HEK293T (cell line): ENCODE measurements at regions not wholly inside any gene's neighbourhood (a gene's known extent, or its start where the extent isn't known, plus 50 kb on each side); places are given as distances from the start of the nearest gene placed in this dataset.
"Not testable (repeated sequence)": the region's sequence is repeated elsewhere in the genome, so short reads cannot be mapped to it uniquely, and the experiment has no call there.

Experiments used
- CTCF ChIA-PET: fragments of 350-600 bp; formaldehyde crosslinking; extraction: SDS; loops from one replicate; lab custom pipeline; 2021; ENCODE audit warnings: antibody characterized with exemption, inconsistent platforms; lab: Yijun Ruan, JAX
- POLR2A ChIA-PET: fragments of 350-600 bp; formaldehyde crosslinking; extraction: SDS; loops from one replicate; lab custom pipeline; 2020; ENCODE audit warnings: antibody characterized with exemption, inconsistent platforms; lab: Yijun Ruan, JAX
- DNase-seq: peaks from one replicate; pipeline ENCODE4 v3.0.0; 2012; ENCODE audit warnings: mixed read lengths; ENCODE audit errors: extremely low spot score
- ARNT ChIP-seq: fragments of 450-650 bp; IDR thresholded peaks from 2 replicates; pipeline ENCODE4 v1.6.1; 2017; ENCODE audit warnings: mild to moderate bottlenecking
- BHLHE40 ChIP-seq: fragments of 450-650 bp; IDR thresholded peaks from 2 replicates; pipeline ENCODE4 v1.6.1; 2016; ENCODE audit warnings: mild to moderate bottlenecking, moderate library complexity, borderline replicate concordance
- CTBP1 ChIP-seq: fragments of 450-650 bp; IDR thresholded peaks from 2 replicates; pipeline ENCODE4 v1.6.1; 2016; ENCODE audit warnings: borderline replicate concordance
- ELF4 ChIP-seq: fragments of 450-650 bp; IDR thresholded peaks from 2 replicates; pipeline ENCODE4 v1.6.1; 2017; ENCODE audit warnings: antibody characterized with exemption
- FOXA1 ChIP-seq: fragments of 450-650 bp; IDR thresholded peaks from 2 replicates; pipeline ENCODE4 v1.6.1; 2016; ENCODE audit warnings: mild to moderate bottlenecking
- FOXK2 ChIP-seq: fragments of 450-650 bp; IDR thresholded peaks from 2 replicates; pipeline ENCODE4 v1.6.1; 2016; ENCODE audit warnings: mild to moderate bottlenecking
- FOXM1 ChIP-seq: fragments of 450-650 bp; IDR thresholded peaks from 2 replicates; pipeline ENCODE4 v1.6.1; 2017; ENCODE audit warnings: mild to moderate bottlenecking, borderline replicate concordance
- HDGF ChIP-seq: fragments of 450-650 bp; IDR thresholded peaks from 2 replicates; pipeline ENCODE4 v1.6.1; 2017; ENCODE audit warnings: antibody characterized with exemption, borderline replicate concordance
- L3MBTL2 ChIP-seq: fragments of 450-650 bp; conservative IDR thresholded peaks from 2 replicates; pipeline ENCODE4 v1.6.1; 2016; ENCODE audit warnings: mild to moderate bottlenecking
- LEF1 ChIP-seq: fragments of 450-650 bp; IDR thresholded peaks from 2 replicates; pipeline ENCODE4 v1.6.1; 2017; ENCODE audit warnings: mild to moderate bottlenecking, borderline replicate concordance
- NFRKB ChIP-seq: fragments of 450-650 bp; IDR thresholded peaks from 2 replicates; pipeline ENCODE4 v1.6.1; 2016; ENCODE audit warnings: mild to moderate bottlenecking, moderate library complexity
- PKNOX1 ChIP-seq: fragments of 450-650 bp; IDR thresholded peaks from 2 replicates; pipeline ENCODE4 v1.6.1; 2016
- SP1 ChIP-seq: fragments of 450-650 bp; IDR thresholded peaks from 2 replicates; pipeline ENCODE4 v1.6.1; 2017
- SUZ12 ChIP-seq: fragments of 450-650 bp; IDR thresholded peaks from 2 replicates; pipeline ENCODE4 v1.6.1; 2016; ENCODE audit warnings: mild to moderate bottlenecking
- TARDBP ChIP-seq: fragments of 450-650 bp; IDR thresholded peaks from 2 replicates; pipeline ENCODE4 v1.6.1; 2016
- ZNF384 ChIP-seq: fragments of 450-650 bp; IDR thresholded peaks from 2 replicates; pipeline ENCODE4 v1.6.1; 2016

- TF ChIP-seq L3MBTL2 (no peak), FOXM1 (no peak), CTBP1 (no peak), NFRKB (no peak), ELF4 (no peak), FOXA1 (no peak), BHLHE40 (no peak), HDGF (no peak), SUZ12 (no peak), ZNF384 (no peak), FOXK2 (no peak), ARNT (no peak), LEF1 (no peak), TARDBP (no peak)
- POLR2A ChIA-PET: no interaction called here
- CTCF ChIA-PET: no interaction called here
- DNase-seq: peak; percentile 42
Observed at GRCh38 chr2:187658952-187659525, 104.8 kb upstream of the TFPI start.

GRCh38 chr2:187676050-187676449 is 121.8 kb upstream of the TFPI start:
- POLR2A ChIA-PET, CTCF ChIA-PET, DNase-seq: not testable (repeated sequence)

GRCh38 chr2:187679454-187679853 is 125.2 kb upstream of the TFPI start:
- no peak for DNase-seq
- ChIA-PET CTCF (no interaction called here), POLR2A (no interaction called here)
- no peak for TF ChIP-seq ELF4
- no peak for TF ChIP-seq ARNT
- TF ChIP-seq ZNF384: no peak
- TF ChIP-seq FOXK2: no peak
- no peak for TF ChIP-seq SUZ12
- TF ChIP-seq NFRKB: no peak
- TF ChIP-seq FOXA1: no peak
- TF ChIP-seq PKNOX1: no peak
- no peak for TF ChIP-seq FOXM1
- no peak for TF ChIP-seq CTBP1
- TF ChIP-seq HDGF: no peak
- TF ChIP-seq LEF1: no peak
- no peak for TF ChIP-seq TARDBP
- no peak for TF ChIP-seq BHLHE40
- TF ChIP-seq L3MBTL2: no peak
- no peak for TF ChIP-seq SP1

- no peak for DNase-seq
- CTCF ChIA-PET: no interaction called here
- POLR2A ChIA-PET: no interaction called here
Observed at GRCh38 chr2:187684174-187684573, 129.9 kb upstream of the TFPI start.

GRCh38 chr2:187686416-187687024 is 132.3 kb upstream of the TFPI start:
- DNase-seq: no peak
- no peak for TF ChIP-seq CTBP1
- no peak for TF ChIP-seq FOXK2
- TF ChIP-seq PKNOX1: peak; percentile 25; the same call in 1 of the 2 replicates
- ChIA-PET CTCF (no interaction called here), POLR2A (no interaction called here)

More at GRCh38 chr2:187684174-187684573, 129.9 kb upstream of the TFPI start:
- TF ChIP-seq SUZ12 (no peak), FOXA1 (no peak), L3MBTL2 (no peak), ELF4 (no peak), SP1 (no peak), HDGF (no peak), ZNF384 (no peak), FOXM1 (no peak), TARDBP (no peak), NFRKB (no peak)

- ChIA-PET CTCF (no interaction called here), POLR2A (no interaction called here)
- no peak for DNase-seq
- TF ChIP-seq TARDBP: no peak
- TF ChIP-seq LEF1: no peak
Observed at GRCh38 chr2:187687585-187687984, 133.3 kb upstream of the TFPI start.

GRCh38 chr2:187689372-187689771 is 135.1 kb upstream of the TFPI start:
- TF ChIP-seq BHLHE40 (no peak), FOXK2 (no peak), SUZ12 (no peak), ZNF384 (no peak), TARDBP (no peak), FOXA1 (no peak), HDGF (no peak), FOXM1 (no peak), ARNT (no peak), LEF1 (no peak), CTBP1 (no peak), PKNOX1 (no peak)
- ChIA-PET CTCF (no interaction called here), POLR2A (no interaction called here)
- DNase-seq: no peak
